ENCODE measurements at regions not wholly inside any gene's neighbourhood (a gene's known extent, or its start where the extent isn't known, plus 50 kb on each side); places are given as distances from the start of the nearest gene placed in this dataset.
"Not testable (repeated sequence)": the region's sequence is repeated elsewhere in the genome, so short reads cannot be mapped to it uniquely, and the experiment has no call there.

GRCh38 chr3:15851735-15852134, 54.0 kb upstream of the ANKRD28 start:
- no peaks in the 10 kb centered on the region for H3K9me3 Mint-ChIP-seq
- H3K36me3 Mint-ChIP-seq: peaks cover 5% of the 10 kb centered on the region
- ATAC-seq (no peak), DNase-seq (ENCODE audit: low spot score in 2 of 2) (no peak)
- H3K27ac Mint-ChIP-seq: no peak overlapping the region
- no peak overlapping the region for H3K4me3 Mint-ChIP-seq
- H3K4me1 Mint-ChIP-seq: peaks cover 18% of the 10 kb centered on the region

- DNase-seq (ENCODE audit: low spot score in 2 of 2) (peak; percentile 39 to 75), ATAC-seq (peak; percentile 70)
- Mint-ChIP-seq H3K4me3 (peak overlapping the region; percentile 93), H3K9me3 (no peaks in the 10 kb centered on the region), H3K36me3 (no peaks in the 10 kb centered on the region), H3K27ac (peak overlapping the region; percentile 94), H3K4me1 (peaks cover 21% of the 10 kb centered on the region)
Measured at GRCh38 chr3:15858547-15859506, 61.0 kb upstream of the ANKRD28 start.

GRCh38 chr3:15859507-15860013, 61.8 kb upstream of the ANKRD28 start:
- Mint-ChIP-seq H3K36me3 (no peaks in the 10 kb centered on the region), H3K4me3 (peak overlapping the region; percentile 93), H3K4me1 (peaks cover 21% of the 10 kb centered on the region), H3K9me3 (no peaks in the 10 kb centered on the region), H3K27ac (peak overlapping the region; percentile 94)
- peak; percentile 88 for ATAC-seq
- peak; percentile 67 to 86 for DNase-seq (ENCODE audit: low spot score in 2 of 2)

- Mint-ChIP-seq H3K9me3 (peaks cover 3% of the 10 kb centered on the region), H3K36me3 (no peaks in the 10 kb centered on the region), H3K4me3 (peak overlapping the region; percentile 93), H3K27ac (peak overlapping the region; percentile 94), H3K4me1 (peaks cover 18% of the 10 kb centered on the region)
- DNase-seq (ENCODE audit: low spot score in 2 of 2): peak; percentile 25 to 75
- peak; percentile 80 for ATAC-seq
Measured at GRCh38 chr3:15860014-15860934, 62.5 kb upstream of the ANKRD28 start.

GRCh38 chr3:15861163-15861562, 63.4 kb upstream of the ANKRD28 start:
- peaks cover 13% of the 10 kb centered on the region for H3K4me1 Mint-ChIP-seq
- ATAC-seq: no peak
- no peak for DNase-seq (ENCODE audit: low spot score in 2 of 2)

GRCh38 chr3:15872807-15873206, 75.0 kb upstream of the ANKRD28 start:
- H3K4me1 Mint-ChIP-seq: no peaks in the 10 kb centered on the region
- H3K36me3 Mint-ChIP-seq: no peaks in the 10 kb centered on the region
- no peaks in the 10 kb centered on the region for H3K9me3 Mint-ChIP-seq
- H3K4me3 Mint-ChIP-seq: no peak overlapping the region
- ATAC-seq: no peak
- no peak overlapping the region for H3K27ac Mint-ChIP-seq
- no peak for DNase-seq (ENCODE audit: low spot score in 2 of 2)

More at GRCh38 chr3:15861163-15861562, 63.4 kb upstream of the ANKRD28 start:
- Mint-ChIP-seq H3K36me3 (no peaks in the 10 kb centered on the region), H3K9me3 (peaks cover 3% of the 10 kb centered on the region), H3K4me3 (peak overlapping the region; percentile 93), H3K27ac (no peak overlapping the region)

GRCh38 chr3:15873415-15873814, 75.6 kb upstream of the ANKRD28 start:
- H3K36me3 Mint-ChIP-seq: no peaks in the 10 kb centered on the region
- H3K4me3 Mint-ChIP-seq: no peak overlapping the region
- ATAC-seq (no peak), DNase-seq (ENCODE audit: low spot score in 2 of 2) (no peak)
- H3K27ac Mint-ChIP-seq: no peak overlapping the region
- no peaks in the 10 kb centered on the region for H3K9me3 Mint-ChIP-seq
- no peaks in the 10 kb centered on the region for H3K4me1 Mint-ChIP-seq

GRCh38 chr3:15875016-15875689, 77.4 kb upstream of the ANKRD28 start:
- Mint-ChIP-seq H3K9me3 (no peaks in the 10 kb centered on the region), H3K27ac (no peak overlapping the region), H3K4me3 (no peak overlapping the region), H3K36me3 (no peaks in the 10 kb centered on the region), H3K4me1 (no peaks in the 10 kb centered on the region)
- ATAC-seq (peak; percentile 66), DNase-seq (ENCODE audit: low spot score in 2 of 2) (no peak)

- no peaks in the 10 kb centered on the region for H3K36me3 Mint-ChIP-seq
- H3K4me1 Mint-ChIP-seq: no peaks in the 10 kb centered on the region
- ATAC-seq (no peak), DNase-seq (ENCODE audit: low spot score in 2 of 2) (no peak)
- no peak overlapping the region for H3K27ac Mint-ChIP-seq
- no peak overlapping the region for H3K4me3 Mint-ChIP-seq
- H3K9me3 Mint-ChIP-seq: no peaks in the 10 kb centered on the region
Measured at GRCh38 chr3:15876669-15877068, 78.9 kb upstream of the ANKRD28 start.

- H3K4me3 Mint-ChIP-seq: no peak overlapping the region
- DNase-seq (ENCODE audit: low spot score in 2 of 2) (no peak), ATAC-seq (no peak)
- H3K4me1 Mint-ChIP-seq: no peaks in the 10 kb centered on the region
- no peaks in the 10 kb centered on the region for H3K36me3 Mint-ChIP-seq
- no peaks in the 10 kb centered on the region for H3K9me3 Mint-ChIP-seq
- H3K27ac Mint-ChIP-seq: no peak overlapping the region
Measured at GRCh38 chr3:15877813-15878212, 80.0 kb upstream of the ANKRD28 start.

- not testable (repeated sequence) for H3K4me3 Mint-ChIP-seq; ATAC-seq; H3K4me1 Mint-ChIP-seq; H3K9me3 Mint-ChIP-seq; H3K36me3 Mint-ChIP-seq; DNase-seq (ENCODE audit: low spot score in 2 of 2); H3K27ac Mint-ChIP-seq
Measured at GRCh38 chr3:15879787-15880186, 82.0 kb upstream of the ANKRD28 start.

GRCh38 chr3:15882577-15882976, 84.8 kb upstream of the ANKRD28 start:
- no peak for DNase-seq (ENCODE audit: low spot score in 2 of 2)
- Mint-ChIP-seq H3K36me3 (no peaks in the 10 kb centered on the region), H3K4me1 (no peaks in the 10 kb centered on the region), H3K9me3 (peaks cover 8% of the 10 kb centered on the region), H3K4me3 (no peak overlapping the region), H3K27ac (no peak overlapping the region)
- ATAC-seq: no peak

GRCh38 chr3:15884132-15884531, 86.4 kb upstream of the ANKRD28 start:
- H3K27ac Mint-ChIP-seq: no peak overlapping the region
- peaks cover 8% of the 10 kb centered on the region for H3K9me3 Mint-ChIP-seq
- no peaks in the 10 kb centered on the region for H3K4me1 Mint-ChIP-seq
- no peak overlapping the region for H3K4me3 Mint-ChIP-seq
- no peak for DNase-seq (ENCODE audit: low spot score in 2 of 2)
- ATAC-seq: no peak
- H3K36me3 Mint-ChIP-seq: no peaks in the 10 kb centered on the region

- no peaks in the 10 kb centered on the region for H3K4me1 Mint-ChIP-seq
- no peak overlapping the region for H3K27ac Mint-ChIP-seq
- ATAC-seq (no peak), DNase-seq (ENCODE audit: low spot score in 2 of 2) (no peak)
- no peak overlapping the region for H3K4me3 Mint-ChIP-seq
- no peaks in the 10 kb centered on the region for H3K36me3 Mint-ChIP-seq
- H3K9me3 Mint-ChIP-seq: peaks cover 8% of the 10 kb centered on the region
Measured at GRCh38 chr3:15886521-15886920, 88.7 kb upstream of the ANKRD28 start.

GRCh38 chr3:15887261-15887660, 89.5 kb upstream of the ANKRD28 start:
- Mint-ChIP-seq H3K4me3 (no peak overlapping the region), H3K27ac (no peak overlapping the region), H3K36me3 (no peaks in the 10 kb centered on the region), H3K4me1 (no peaks in the 10 kb centered on the region), H3K9me3 (peaks cover 8% of the 10 kb centered on the region)
- ATAC-seq (no peak), DNase-seq (ENCODE audit: low spot score in 2 of 2) (no peak)
